ENCODE measurements at regions not wholly inside any gene's neighbourhood (a gene's known extent, or its start where the extent isn't known, plus 50 kb on each side); places are given as distances from the start of the nearest gene placed in this dataset.

GRCh38 chr2:10965241-10965843, 53.6 kb downstream of the KCNF1 start (continued):
- TF ChIP-seq KDM1A (IDR thresholded peaks at IDR 0.05; ENCODE audit: low read depth) (no peak), JUN (IDR thresholded peaks at IDR 0.05) (no peak)

- no peak for FAIRE-seq
- ChIA-PET POLR2A (no interaction called here), CTCF (interaction anchor here (1.4 kb wide), 1 partner anchor 131 kb away, joined by 3 read pairs; no protein-coding TSS in a partner anchor)
Measured at GRCh38 chr2:10966056-10966455, 54.3 kb downstream of the KCNF1 start.

GRCh38 chr2:10966741-10967140, 55.0 kb downstream of the KCNF1 start:
- ChIA-PET POLR2A (no interaction called here), CTCF (interaction anchor here (1.4 kb wide), 1 partner anchor 132 kb away, joined by 3 read pairs; no protein-coding TSS in a partner anchor)
- FAIRE-seq = no peak

More at GRCh38 chr2:10966056-10966455, 54.3 kb downstream of the KCNF1 start:
- ATAC-seq (no peak), DNase-seq (ENCODE audit: low read depth in 1 of 2, low spot score in 1 of 2) (no peak)
- Histone ChIP-seq H3K4me2 (no peak overlapping the region), H3K9me3 (no peaks in the 10 kb centered on the region), H3K4me3 (no peak overlapping the region), H3K27ac (no peak overlapping the region), H3K4me1 (no peaks in the 10 kb centered on the region)
- TF ChIP-seq CTCF (IDR thresholded peaks at IDR 0.05) (no peak), CHD2 (IDR thresholded peaks at IDR 0.05; ENCODE audit: low read length, partially characterized antibody) (no peak), ZFP36 (IDR thresholded peaks at IDR 0.05; ENCODE audit: borderline replicate concordance, partially characterized antibody) (no peak), ATOH8 (CRISPR knock-in tag; IDR thresholded peaks at IDR 0.05; ENCODE audit: low read depth) (no peak), SREBF2 (IDR thresholded peaks at IDR 0.05) (no peak), POLR2A (IDR thresholded peaks at IDR 0.05; ENCODE audit: low read length) (no peak), CBX2 (IDR thresholded peaks at IDR 0.05; ENCODE audit: borderline replicate concordance, low read depth) (no peak), FOXS1 (CRISPR knock-in tag; IDR thresholded peaks at IDR 0.05) (no peak), CBX8 (IDR thresholded peaks at IDR 0.05) (no peak), KDM1A (IDR thresholded peaks at IDR 0.05; ENCODE audit: low read depth) (no peak), EP300 (IDR thresholded peaks at IDR 0.05) (no peak), HEYL (CRISPR knock-in tag; IDR thresholded peaks at IDR 0.05) (no peak), CEBPB (IDR thresholded peaks at IDR 0.05) (no peak), BHLHE40 (IDR thresholded peaks at IDR 0.05; ENCODE audit: low read depth, low read length) (no peak)
- WGBS (ENCODE audit: missing lambda C conversion rate) = 71% methylated on average over 7 of the region's 7 CpGs

More at GRCh38 chr2:10966741-10967140, 55.0 kb downstream of the KCNF1 start:
- H3K9me3 ChIP-seq = no peaks in the 10 kb centered on the region
- H3K4me1 ChIP-seq = no peaks in the 10 kb centered on the region
- DNase-seq (ENCODE audit: low read depth in 1 of 2, low spot score in 1 of 2) (no peak), ATAC-seq (no peak)
- TF ChIP-seq ZSCAN20 (CRISPR knock-in tag; IDR thresholded peaks at IDR 0.05) (no peak), MAFK (IDR thresholded peaks at IDR 0.05; ENCODE audit: partially characterized antibody) (no peak), ZFP36 (IDR thresholded peaks at IDR 0.05; ENCODE audit: borderline replicate concordance, partially characterized antibody) (no peak), JUNB (IDR thresholded peaks at IDR 0.05) (no peak), GATA3 (IDR thresholded peaks at IDR 0.05; ENCODE audit: borderline replicate concordance) (no peak), EP300 (IDR thresholded peaks at IDR 0.05) (no peak), HOXB13 (CRISPR knock-in tag; IDR thresholded peaks at IDR 0.05; ENCODE audit: low read depth) (no peak), HOXA7 (CRISPR knock-in tag; IDR thresholded peaks at IDR 0.05) (no peak), BHLHE40 (IDR thresholded peaks at IDR 0.05; ENCODE audit: low read depth, low read length) (no peak), POLR2AphosphoS2 (conservative IDR thresholded peaks at IDR 0.05; ENCODE audit: low read length) (no peak), RARB (CRISPR knock-in tag; IDR thresholded peaks at IDR 0.05) (no peak), CEBPB (IDR thresholded peaks at IDR 0.05) (no peak), ZC3H11A (IDR thresholded peaks at IDR 0.05) (no peak), ELK1 (IDR thresholded peaks at IDR 0.05; ENCODE audit: low read depth, low read length) (no peak), NR3C1 (IDR thresholded peaks at IDR 0.05) (no peak)
- no peak overlapping the region for H3K27ac ChIP-seq
- no peak overlapping the region for H3K4me2 ChIP-seq
- H3K4me3 ChIP-seq = no peak overlapping the region
- WGBS (ENCODE audit: missing lambda C conversion rate) = 78% methylated on average over 12 of the region's 13 CpGs

Measured in A549 (cell line).